ENCODE measurements at regions not wholly inside any gene's neighbourhood (a gene's known extent, or its start where the extent isn't known, plus 50 kb on each side); places are given as distances from the start of the nearest gene placed in this dataset.

DNA sequence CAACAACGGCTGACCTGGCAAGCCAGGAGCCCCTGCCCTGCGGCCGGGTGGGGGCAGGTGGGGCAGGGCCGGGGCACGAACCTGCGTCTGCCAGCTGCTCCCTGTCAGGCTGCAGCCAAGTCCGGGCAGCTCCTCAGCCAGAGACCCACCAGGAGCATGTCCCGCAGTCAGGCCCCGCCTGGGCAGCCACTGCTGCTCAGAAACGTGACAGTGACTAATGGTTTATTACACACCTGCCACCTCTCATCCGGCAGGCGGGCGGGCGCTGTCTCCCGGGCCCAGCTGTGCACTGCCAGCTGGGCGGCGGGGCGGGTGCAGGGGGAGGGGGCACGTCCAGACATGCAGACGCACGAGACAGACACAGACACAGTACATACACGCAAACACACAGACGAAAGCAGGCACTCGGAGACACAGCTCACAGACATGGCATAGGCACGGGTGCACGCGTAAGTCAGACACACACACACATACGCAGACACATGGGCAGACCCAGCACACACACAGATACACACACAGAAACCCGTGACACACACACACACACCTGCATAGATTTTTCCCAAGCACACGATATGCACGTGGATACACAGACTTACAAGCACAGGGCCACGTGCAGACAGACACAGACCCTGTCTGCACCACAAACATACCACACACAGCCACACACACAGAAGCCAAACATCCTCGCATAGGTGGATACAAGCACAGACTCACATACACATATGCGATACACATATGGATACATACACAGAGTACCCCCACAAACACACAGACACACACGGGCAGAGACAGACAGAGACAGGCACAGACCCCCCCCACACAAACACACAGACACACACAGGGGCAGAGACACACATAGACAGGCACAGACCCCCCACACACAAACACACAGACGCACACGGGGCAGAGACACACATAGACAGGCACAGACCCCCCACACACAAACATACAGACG, 248.3 kb upstream of the CIBAR2 start:
- 29 to 33% methylated on average over 37 to 38 of the region's 38 CpGs for WGBS, 2 donors
- DNase-seq (peak; percentile 73 to 94 (median 88)), FAIRE-seq (no peak), ATAC-seq (peak; percentile 62 to 83 (median 70))
- Histone ChIP-seq H3K4me3 (no peak overlapping the region), H3K9me3 (no peaks in the 10 kb centered on the region), H3K27ac (peak overlapping the region; percentile 25 to 87 (median 66)), H3K27me3 (no peaks in the 10 kb centered on the region), H3K4me1 (peaks cover 23 to 30% (median 28%) of the 10 kb centered on the region in 3 donors), H3K36me3 (no peaks in the 10 kb centered on the region)
- no peak for TF ChIP-seq CTCF (IDR thresholded peaks at IDR 0.05)
- intact Hi-C loops (cut with DNase I): no loop called here

DNA sequence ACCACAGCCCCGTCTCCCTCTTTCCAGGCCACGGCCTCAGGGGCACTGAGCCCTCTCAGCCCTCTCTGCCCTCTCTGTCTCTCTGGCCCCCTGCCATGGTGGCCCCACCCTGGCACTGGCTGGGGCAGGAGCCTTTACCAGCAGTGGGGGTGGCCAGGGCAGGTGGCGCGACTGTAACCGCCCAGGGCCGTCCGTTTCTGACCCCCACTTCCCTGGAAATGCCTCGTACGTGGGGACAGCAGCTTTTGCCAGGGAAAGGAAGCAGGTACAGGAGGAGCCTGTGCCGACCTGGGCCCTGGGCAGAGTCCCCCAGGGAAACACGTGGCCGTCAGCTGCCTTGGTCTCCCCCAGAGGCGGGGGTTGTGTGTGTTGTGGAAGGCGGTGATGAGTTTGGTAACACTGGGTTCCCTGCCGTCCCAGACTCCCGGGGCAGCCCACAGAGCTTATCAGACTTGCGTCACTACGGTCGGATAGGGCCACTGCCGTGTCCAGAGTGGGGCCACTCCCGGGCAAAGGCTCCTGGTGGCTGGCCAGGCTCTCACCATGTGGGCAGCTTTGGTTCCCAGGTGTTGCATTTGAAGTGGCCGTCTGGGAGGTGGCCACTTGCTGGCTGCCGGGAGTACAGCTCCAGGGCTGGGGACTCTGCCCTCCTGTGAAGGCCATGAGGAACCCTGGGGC, 249.3 kb upstream of the CIBAR2 start:
- intact Hi-C loops (cut with DNase I): no loop called here
- H3K27ac ChIP-seq: peak overlapping the region; percentile 74 to 87 (median 82)
- 31 to 36% methylated on average over 23 of the region's 23 CpGs for WGBS, 2 donors
- peak overlapping the region in 1 of 4 donors; percentile 15 for H3K4me3 ChIP-seq
- no peak for TF ChIP-seq CTCF (IDR thresholded peaks at IDR 0.05)
- no peaks in the 10 kb centered on the region for H3K9me3 ChIP-seq
- FAIRE-seq (no peak), DNase-seq (peak; percentile 82 to 96 (median 93)), ATAC-seq (peak; percentile 78 to 82 (median 80))
- no peaks in the 10 kb centered on the region for H3K36me3 ChIP-seq
- H3K4me1 ChIP-seq: peaks cover 23 to 30% (median 28%) of the 10 kb centered on the region in 3 donors
- H3K27me3 ChIP-seq: no peaks in the 10 kb centered on the region

DNA sequence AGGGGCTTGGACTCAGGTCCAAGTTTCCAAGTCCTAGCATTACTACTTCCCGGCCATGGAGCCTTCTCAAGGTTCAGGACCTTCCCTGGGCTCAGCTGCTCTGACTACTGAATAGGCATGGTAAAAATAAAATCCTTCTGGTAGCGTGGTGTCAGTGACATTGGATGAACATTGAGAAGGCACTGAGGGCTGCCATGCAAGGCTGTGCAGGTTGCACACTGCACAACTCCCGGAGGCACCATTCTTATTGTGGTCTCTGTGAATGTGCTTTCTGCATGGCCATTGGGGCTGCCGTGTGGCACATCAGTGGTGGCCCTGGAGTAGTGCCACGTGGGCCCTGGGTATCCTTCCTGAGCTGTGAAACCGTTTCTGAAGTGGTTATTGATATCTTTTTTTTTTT, 250.2 kb upstream of the CIBAR2 start:
- TF ChIP-seq CTCF (IDR thresholded peaks at IDR 0.05): no peak
- intact Hi-C loops (cut with DNase I): no loop called here
- DNase-seq (no peak), ATAC-seq (no peak), FAIRE-seq (no peak)
- peaks cover 23 to 30% (median 28%) of the 10 kb centered on the region in 3 donors for H3K4me1 ChIP-seq
- peak overlapping the region in 3 of 4 donors; percentile 81 to 87 (median 84) for H3K27ac ChIP-seq
- no peaks in the 10 kb centered on the region for H3K9me3 ChIP-seq
- WGBS, 2 donors: 78 to 82% methylated on average over 6 of the region's 6 CpGs
- H3K36me3 ChIP-seq: no peaks in the 10 kb centered on the region
- no peak overlapping the region for H3K4me3 ChIP-seq
- H3K27me3 ChIP-seq: no peaks in the 10 kb centered on the region

GRCh38 chr16:85363427-85363826, 249.7 kb upstream of the GSE1 start:
- no peak for TF ChIP-seq CTCF (IDR thresholded peaks at IDR 0.05)
- WGBS, 2 donors: 81 to 84% methylated on average over 5 of the region's 5 CpGs

More at GRCh38 chr16:85363427-85363826, 249.7 kb upstream of the GSE1 start:
- Histone ChIP-seq H3K9me3 (no peaks in the 10 kb centered on the region), H3K36me3 (no peaks in the 10 kb centered on the region), H3K4me1 (peaks cover 23 to 29% (median 27%) of the 10 kb centered on the region in 3 donors), H3K4me3 (no peak overlapping the region), H3K27me3 (no peaks in the 10 kb centered on the region), H3K27ac (no peak overlapping the region)
- ATAC-seq: no peak
- intact Hi-C loops (cut with DNase I): no loop called here
- DNase-seq: no peak
- FAIRE-seq: no peak

Data from pancreas (tissue), 10 donors.